ENCODE measurements at regions not wholly inside any gene's neighbourhood (a gene's known extent, or its start where the extent isn't known, plus 50 kb on each side); places are given as distances from the start of the nearest gene placed in this dataset.

DNA sequence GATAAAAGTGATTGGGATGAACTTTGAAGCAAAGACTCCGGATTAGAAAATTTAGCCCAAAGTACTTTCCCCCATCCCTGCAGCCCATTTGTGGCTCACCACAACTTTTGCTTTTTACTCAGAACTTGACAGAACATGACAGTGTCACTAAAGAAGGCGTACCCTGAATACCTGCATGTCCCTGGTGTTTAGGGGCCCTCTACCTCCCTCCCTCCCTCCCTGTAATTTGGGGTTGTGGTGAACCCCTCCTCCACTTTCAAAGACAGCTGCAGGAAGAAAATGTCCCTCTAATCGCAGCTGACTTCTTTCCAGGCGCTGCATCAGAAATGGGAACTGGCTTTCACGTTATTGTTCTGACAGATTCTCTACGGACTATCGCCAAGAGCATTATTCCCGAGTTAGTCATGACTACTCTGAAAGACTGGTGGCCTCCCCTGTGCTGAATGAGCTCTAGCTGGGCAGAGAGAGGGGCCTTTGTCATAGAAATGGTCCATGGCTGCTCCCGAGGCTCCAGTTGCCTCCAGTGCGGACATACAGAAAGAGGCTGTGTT, 93.2 kb upstream of the ARHGEF3 start:
- DNase-seq (ENCODE audit: low spot score), result peak; percentile 76

DNA sequence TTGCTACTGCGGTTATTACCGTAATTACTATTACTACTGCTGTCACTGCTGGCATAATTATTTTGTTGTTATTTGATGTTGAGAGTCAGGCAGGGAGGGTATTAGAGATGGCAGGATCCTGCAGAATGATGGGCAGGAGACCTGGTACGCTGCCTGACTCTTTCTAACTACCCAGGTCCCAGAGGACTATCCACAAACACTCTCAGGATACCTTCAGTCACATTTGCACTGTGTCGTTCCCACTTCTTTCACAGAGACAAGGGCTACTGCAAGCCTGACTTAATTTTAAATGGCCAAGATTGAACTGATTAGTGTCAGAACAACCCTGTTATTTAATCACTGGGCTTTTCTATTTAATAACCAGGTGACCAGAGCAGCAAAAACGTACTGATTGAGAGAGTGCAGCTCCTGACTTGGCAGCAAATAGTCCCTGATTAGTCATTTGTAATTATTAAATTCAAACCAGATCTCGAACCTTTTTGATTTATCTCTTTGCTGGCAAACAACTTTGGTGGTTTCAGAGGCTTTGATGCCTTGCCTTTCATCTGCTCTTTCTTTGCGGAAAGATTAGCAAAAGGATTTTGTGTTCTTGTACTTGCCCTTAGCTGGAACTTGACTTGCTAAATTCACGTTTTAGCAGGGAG, 88.8 kb upstream of the ARHGEF3 start:
- DNase-seq (ENCODE audit: low spot score), result peak; percentile 23

GRCh38 chr3:56889131-56889530, 87.4 kb upstream of the ARHGEF3 start:
- no peak for DNase-seq (ENCODE audit: low spot score)

- no peak for DNase-seq (ENCODE audit: low spot score)
Measured at GRCh38 chr3:56887402-56888025, 85.8 kb upstream of the ARHGEF3 start.

DNA sequence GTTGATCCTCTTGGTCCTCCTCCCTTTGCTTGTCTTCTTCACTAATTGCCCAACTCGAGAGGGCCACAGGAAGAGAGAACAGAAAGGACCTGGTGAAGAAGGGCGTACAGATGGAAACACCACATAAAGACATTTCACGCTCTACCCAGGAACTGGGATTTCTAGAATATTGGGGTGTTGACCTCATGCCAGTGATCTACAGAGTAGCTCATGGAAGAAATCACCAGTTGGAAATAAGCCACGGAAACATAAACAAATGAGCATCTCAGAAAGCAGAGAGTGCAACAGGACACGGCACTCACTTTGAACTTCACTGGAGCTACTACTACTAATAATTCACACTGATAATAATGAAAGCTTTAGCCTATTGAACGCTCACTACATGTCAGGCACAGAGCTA, 84.6 kb upstream of the ARHGEF3 start:
- DNase-seq (ENCODE audit: low spot score), result no peak

DNA sequence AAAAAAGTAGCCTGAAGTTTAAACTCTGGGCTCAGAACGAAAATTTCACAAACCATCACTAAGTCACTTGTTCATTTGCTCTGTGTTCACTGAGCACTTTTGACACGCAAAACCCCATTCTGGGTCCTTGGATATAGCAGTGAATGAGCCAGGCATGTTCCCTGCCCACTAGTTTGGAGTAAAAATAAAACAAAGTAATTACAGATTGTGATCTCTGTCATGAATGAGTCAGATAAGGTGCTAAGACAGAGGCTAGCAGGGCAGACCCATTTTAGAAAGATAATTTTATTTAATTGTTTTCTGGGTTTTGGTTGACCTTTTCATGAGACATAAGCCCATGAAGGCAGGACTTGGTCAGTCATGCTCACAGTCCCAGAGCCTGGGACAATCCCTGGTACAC, 84.1 kb upstream of the ARHGEF3 start:
- DNase-seq (ENCODE audit: low spot score), result no peak

- DNase-seq (ENCODE audit: low spot score), result no peak
Measured at GRCh38 chr3:56885453-56885852, 83.7 kb upstream of the ARHGEF3 start.

DNA sequence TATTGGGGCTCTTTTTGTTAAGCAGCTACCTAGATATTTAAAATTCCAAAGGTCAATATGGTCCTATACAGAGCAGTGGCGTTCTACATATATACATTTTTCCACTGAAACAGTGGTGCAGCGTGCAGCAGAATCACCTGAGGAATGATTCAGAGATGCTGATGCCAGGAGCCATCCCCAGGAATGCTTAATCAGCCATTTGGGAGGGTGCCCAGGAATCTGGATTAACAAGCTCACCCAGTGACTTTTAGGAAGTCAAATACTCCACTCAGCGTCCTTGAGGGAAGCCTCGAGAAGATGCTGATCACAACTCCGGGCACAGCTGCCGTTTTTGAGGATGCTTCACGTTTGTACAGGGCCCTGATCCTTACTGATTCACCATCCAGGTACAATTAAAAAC, 82.6 kb upstream of the ARHGEF3 start:
- DNase-seq (ENCODE audit: low spot score), result no peak

DNA sequence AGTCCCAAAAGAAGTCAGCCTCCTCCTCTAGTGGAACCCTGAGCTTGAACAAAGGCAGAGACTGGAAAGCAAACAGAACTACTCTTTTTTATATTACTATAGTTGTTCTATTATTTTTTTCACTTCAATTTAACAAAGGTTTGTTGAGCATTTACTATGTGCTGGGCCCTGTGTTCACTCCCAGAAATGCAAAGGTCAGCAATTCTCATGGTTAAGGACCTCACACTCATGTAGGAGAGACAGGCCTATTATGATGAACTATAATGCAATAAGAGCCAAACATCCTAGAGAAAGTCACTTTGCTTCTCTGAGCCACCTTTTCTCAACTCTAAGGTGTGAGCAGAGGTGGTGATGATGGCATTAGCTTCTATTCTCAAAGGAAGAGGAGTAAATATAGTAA, 82.1 kb upstream of the ARHGEF3 start:
- no peak for DNase-seq (ENCODE audit: low spot score)

GRCh38 chr3:56882896-56883295, 81.1 kb upstream of the ARHGEF3 start:
- no peak for DNase-seq (ENCODE audit: low spot score)

DNA sequence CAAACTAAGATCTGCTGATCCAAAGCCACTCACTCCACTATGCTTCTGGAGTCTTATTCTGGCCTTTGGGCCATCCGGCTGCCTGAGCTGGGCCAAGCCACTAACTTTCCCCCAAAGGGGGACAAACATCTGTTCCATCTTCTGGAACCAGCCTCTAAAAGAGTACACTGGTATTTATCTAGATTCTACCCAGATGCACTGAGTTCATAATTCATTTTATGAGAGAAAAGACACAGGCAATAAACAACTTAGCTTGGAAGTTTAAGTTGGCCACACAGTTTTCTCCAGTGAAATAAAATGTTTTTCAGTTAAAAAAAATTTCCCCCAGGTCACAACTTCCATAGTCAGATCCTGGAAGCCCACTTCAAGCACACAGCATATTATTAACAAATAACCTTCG, 80.1 kb upstream of the ARHGEF3 start:
- DNase-seq (ENCODE audit: low spot score), result no peak

- DNase-seq (ENCODE audit: low spot score), result no peak
Measured at GRCh38 chr3:56880720-56881575, 79.2 kb upstream of the ARHGEF3 start.

GRCh38 chr3:56879436-56880215, 77.9 kb upstream of the ARHGEF3 start:
- peak; percentile 66 for DNase-seq (ENCODE audit: low spot score)

GRCh38 chr3:56878074-56878473, 76.3 kb upstream of the ARHGEF3 start:
- DNase-seq (ENCODE audit: low spot score), result peak; percentile 18

- DNase-seq (ENCODE audit: low spot score), result no peak
Measured at GRCh38 chr3:56876916-56877315, 75.2 kb upstream of the ARHGEF3 start.

- no peak for DNase-seq (ENCODE audit: low spot score)
Measured at GRCh38 chr3:56874269-56874668, 72.5 kb upstream of the ARHGEF3 start.

GRCh38 chr3:56870436-56870835, 68.7 kb upstream of the ARHGEF3 start:
- no peak for DNase-seq (ENCODE audit: low spot score)

DNA sequence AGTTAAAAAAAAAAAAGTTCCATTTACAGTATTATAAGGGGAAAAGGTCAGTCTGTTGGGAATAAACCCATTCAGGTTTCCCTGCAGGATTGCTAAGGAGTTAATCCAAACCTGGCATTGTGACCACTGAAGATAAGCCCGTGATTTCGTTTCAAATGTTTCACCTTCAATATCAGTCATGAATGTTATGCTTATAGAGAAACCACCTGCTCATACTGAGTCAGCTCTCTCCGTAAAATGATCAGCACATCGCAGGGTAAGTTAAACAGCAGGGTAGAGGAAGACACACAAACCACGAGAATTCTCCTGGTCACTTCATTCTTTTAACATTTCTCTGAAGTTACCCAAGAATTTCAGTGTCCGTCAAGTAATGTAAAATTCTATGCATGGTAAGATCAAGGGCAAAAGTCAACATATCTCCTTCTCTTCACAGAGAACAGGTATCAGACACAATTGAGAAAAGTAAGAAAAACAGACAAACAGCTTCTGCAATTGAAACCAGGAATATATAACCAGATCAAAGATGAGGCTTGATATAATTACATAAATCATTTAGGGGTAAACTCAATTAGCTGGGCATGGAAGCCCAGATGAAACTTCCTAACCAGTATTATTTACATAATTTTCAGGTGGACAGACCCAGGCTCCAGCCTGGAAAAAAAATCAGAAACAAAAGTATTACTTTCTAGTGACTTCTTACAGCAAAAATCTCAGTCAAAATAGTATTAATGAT, 67.6 kb upstream of the ARHGEF3 start:
- no peak for DNase-seq (ENCODE audit: low spot score)

- DNase-seq (ENCODE audit: low spot score), result no peak
Measured at GRCh38 chr3:56868706-56869105, 67.0 kb upstream of the ARHGEF3 start.

DNA sequence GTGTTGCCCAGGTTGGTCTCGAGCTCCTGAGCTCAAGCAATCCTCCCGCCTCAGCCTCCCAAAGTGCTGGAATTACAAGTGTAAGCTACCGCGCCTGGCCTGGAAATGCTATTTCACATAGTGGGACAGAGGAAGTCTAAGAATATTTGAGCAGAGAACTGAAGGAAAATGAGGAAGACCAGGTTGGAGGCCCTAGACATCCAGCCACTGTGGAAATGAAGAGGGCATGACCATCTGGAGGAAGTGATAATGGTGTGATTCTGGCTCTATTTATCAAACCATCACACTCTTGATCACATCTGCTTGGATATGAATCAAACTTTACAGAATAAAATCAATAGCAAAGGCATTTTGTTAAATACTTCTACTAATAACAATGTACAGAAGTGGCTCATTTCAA, 65.9 kb upstream of the ARHGEF3 start:
- no peak for DNase-seq (ENCODE audit: low spot score)

DNA sequence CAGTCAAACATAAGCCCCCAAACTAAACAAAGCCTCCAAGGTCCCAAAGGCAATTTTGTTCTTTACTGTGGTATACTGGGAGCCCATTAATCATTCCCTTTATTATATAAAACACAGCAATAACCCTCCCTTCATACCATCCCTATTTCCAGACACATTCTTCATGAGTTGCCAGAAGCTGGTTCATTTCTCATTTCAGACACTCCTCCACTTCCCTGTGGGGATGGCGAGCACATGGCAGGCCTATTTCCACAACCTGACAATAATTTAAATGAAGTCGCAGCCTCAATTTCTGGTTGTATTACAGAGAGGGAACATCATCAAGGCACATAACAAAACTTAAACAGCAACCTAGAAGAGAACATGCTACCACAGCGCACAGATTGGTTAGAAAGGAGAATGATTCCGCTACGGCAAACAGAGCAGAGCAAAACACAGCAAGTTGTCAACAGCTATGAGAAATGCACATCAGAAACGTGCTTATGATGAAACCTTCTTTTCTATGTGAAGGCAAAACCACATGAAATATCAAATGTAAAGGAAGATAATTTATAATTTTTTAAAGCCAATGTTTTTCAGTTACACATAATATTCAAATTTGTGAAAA, 63.3 kb upstream of the ARHGEF3 start:
- DNase-seq (ENCODE audit: low spot score), result no peak

Data from GM03348 (cell line).